ENCODE measurements at regions not wholly inside any gene's neighbourhood (a gene's known extent, or its start where the extent isn't known, plus 50 kb on each side); places are given as distances from the start of the nearest gene placed in this dataset.

- TF ChIP-seq, protein P1, sequence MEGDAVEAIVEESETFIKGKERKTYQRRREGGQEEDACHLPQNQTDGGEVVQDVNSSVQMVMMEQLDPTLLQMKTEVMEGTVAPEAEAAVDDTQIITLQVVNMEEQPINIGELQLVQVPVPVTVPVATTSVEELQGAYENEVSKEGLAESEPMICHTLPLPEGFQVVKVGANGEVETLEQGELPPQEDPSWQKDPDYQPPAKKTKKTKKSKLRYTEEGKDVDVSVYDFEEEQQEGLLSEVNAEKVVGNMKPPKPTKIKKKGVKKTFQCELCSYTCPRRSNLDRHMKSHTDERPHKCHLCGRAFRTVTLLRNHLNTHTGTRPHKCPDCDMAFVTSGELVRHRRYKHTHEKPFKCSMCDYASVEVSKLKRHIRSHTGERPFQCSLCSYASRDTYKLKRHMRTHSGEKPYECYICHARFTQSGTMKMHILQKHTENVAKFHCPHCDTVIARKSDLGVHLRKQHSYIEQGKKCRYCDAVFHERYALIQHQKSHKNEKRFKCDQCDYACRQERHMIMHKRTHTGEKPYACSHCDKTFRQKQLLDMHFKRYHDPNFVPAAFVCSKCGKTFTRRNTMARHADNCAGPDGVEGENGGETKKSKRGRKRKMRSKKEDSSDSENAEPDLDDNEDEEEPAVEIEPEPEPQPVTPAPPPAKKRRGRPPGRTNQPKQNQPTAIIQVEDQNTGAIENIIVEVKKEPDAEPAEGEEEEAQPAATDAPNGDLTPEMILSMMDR (IDR thresholded peaks at IDR 0.05; ENCODE audit: borderline replicate concordance), result no peak
- intact Hi-C loops (cut with micrococcal nuclease), result no loop called here
- H3K27ac ChIP-seq (replicated peaks), result no peak overlapping the region
- DNase-seq, result no peak
- H3K4me1 ChIP-seq, result no peaks in the 10 kb centered on the region
- H3K4me3 ChIP-seq, result no peak overlapping the region
- H3K9me3 ChIP-seq (replicated peaks), result no peaks in the 10 kb centered on the region
- peaks cover 62% of the 10 kb centered on the region for H3K27me3 ChIP-seq (ENCODE audit: low read depth)
- no peaks in the 10 kb centered on the region for H3K36me3 ChIP-seq
These were observed 77.7 kb upstream of the KCNG1 start for GRCh38 chr20:51100617-51101016.

- Histone ChIP-seq H3K27me3 (ENCODE audit: low read depth) (peaks cover 80% of the 10 kb centered on the region), H3K4me3 (no peak overlapping the region), H3K36me3 (no peaks in the 10 kb centered on the region), H3K27ac (replicated peaks) (no peak overlapping the region), H3K4me1 (no peaks in the 10 kb centered on the region), H3K9me3 (replicated peaks) (no peaks in the 10 kb centered on the region)
- DNase-seq, result no peak
- TF ChIP-seq, protein P1 (IDR thresholded peaks at IDR 0.05; ENCODE audit: borderline replicate concordance), result no peak
- intact Hi-C loops (cut with micrococcal nuclease), result no loop called here
These were observed 75.4 kb upstream of the KCNG1 start for GRCh38 chr20:51098284-51098810.

- no peaks in the 10 kb centered on the region for H3K9me3 ChIP-seq (replicated peaks)
These were observed 74.6 kb upstream of the KCNG1 start for GRCh38 chr20:51097351-51098120.

GRCh38 chr20:51096582-51097267 lies 73.8 kb upstream of the KCNG1 start:
- no peak overlapping the region for H3K4me3 ChIP-seq
- H3K9me3 ChIP-seq (replicated peaks), result no peaks in the 10 kb centered on the region
- H3K27ac ChIP-seq (replicated peaks), result no peak overlapping the region
- intact Hi-C loops (cut with micrococcal nuclease), result no loop called here
- DNase-seq, result no peak
- TF ChIP-seq, protein P1 (IDR thresholded peaks at IDR 0.05; ENCODE audit: borderline replicate concordance), result no peak
- H3K4me1 ChIP-seq, result no peaks in the 10 kb centered on the region
- H3K27me3 ChIP-seq (ENCODE audit: low read depth), result peaks cover 81% of the 10 kb centered on the region
- H3K36me3 ChIP-seq, result no peaks in the 10 kb centered on the region

More at GRCh38 chr20:51097351-51098120, 74.6 kb upstream of the KCNG1 start:
- intact Hi-C loops (cut with micrococcal nuclease), result no loop called here
- H3K4me3 ChIP-seq, result no peak overlapping the region
- H3K27ac ChIP-seq (replicated peaks), result no peak overlapping the region
- no peaks in the 10 kb centered on the region for H3K4me1 ChIP-seq
- TF ChIP-seq, protein P1 (IDR thresholded peaks at IDR 0.05; ENCODE audit: borderline replicate concordance), result no peak
- peaks cover 81% of the 10 kb centered on the region for H3K27me3 ChIP-seq (ENCODE audit: low read depth)
- no peak for DNase-seq
- H3K36me3 ChIP-seq, result no peaks in the 10 kb centered on the region

GRCh38 chr20:51095633-51096521 lies 73.0 kb upstream of the KCNG1 start:
- peaks cover 81% of the 10 kb centered on the region for H3K27me3 ChIP-seq (ENCODE audit: low read depth)
- DNase-seq, result no peak
- TF ChIP-seq, protein P1 (IDR thresholded peaks at IDR 0.05; ENCODE audit: borderline replicate concordance), result no peak
- H3K36me3 ChIP-seq, result no peaks in the 10 kb centered on the region
- H3K27ac ChIP-seq (replicated peaks), result no peak overlapping the region
- no peak overlapping the region for H3K4me3 ChIP-seq
- no peaks in the 10 kb centered on the region for H3K9me3 ChIP-seq (replicated peaks)
- H3K4me1 ChIP-seq, result no peaks in the 10 kb centered on the region
- intact Hi-C loops (cut with micrococcal nuclease), result no loop called here
